CD14-positive monocyte (primary cell): ENCODE measurements at regions not wholly inside any gene's neighbourhood (a gene's known extent, or its start where the extent isn't known, plus 50 kb on each side); places are given as distances from the start of the nearest gene placed in this dataset.

ENCODE experiments used
- DNase-seq, 3 donors: peaks; one replicate each; pipeline ENCODE4 v3.0.0-alpha.2; 2011 to 2022
- H2AFZ ChIP-seq: 2 replicates; pipeline ENCODE4 v1.6.0; 2012; ENCODE audit warnings: mild to moderate bottlenecking, low read depth, low read length, inconsistent platforms; ENCODE audit not compliant: insufficient read depth, poor library complexity, severe bottlenecking
- H3K27ac ChIP-seq, 2 donors: 1 replicate in 1 of 2; 2 replicates in 1 of 2; pipeline ENCODE4 v1.5.1; 2012 to 2013; ENCODE audit warnings: low read length in 2 of 2, control low read depth in 1 of 2, inconsistent platforms in 1 of 2, low read depth in 1 of 2, mild to moderate bottlenecking in 1 of 2
- H3K27me3 ChIP-seq, 2 donors: one replicate each; pipeline versions ENCODE4 v1.6.0 to v1.6.1; 2011 to 2013; ENCODE audit warnings: low read length in 2 of 2; ENCODE audit not compliant: control insufficient read depth in 2 of 2, insufficient read depth in 2 of 2
- H3K36me3 ChIP-seq, 2 donors: replicated peaks in 1 of 2; 1 replicate in 1 of 2; 2 replicates in 1 of 2; pipeline versions ENCODE4 v1.5.1 to v1.6.1; 2012 to 2013; ENCODE audit warnings: low read length in 2 of 2, control low read depth in 1 of 2, inconsistent platforms in 1 of 2, mild to moderate bottlenecking in 1 of 2; ENCODE audit not compliant: insufficient read depth in 2 of 2, control insufficient read depth in 1 of 2
- H3K4me1 ChIP-seq, 2 donors: 1 replicate in 1 of 2; 2 replicates in 1 of 2; pipeline versions ENCODE4 v1.5.1 to v1.6.1; 2012 to 2013; ENCODE audit warnings: low read length in 2 of 2, control low read depth in 1 of 2, inconsistent platforms in 1 of 2, mild to moderate bottlenecking in 1 of 2, moderate library complexity in 1 of 2; ENCODE audit not compliant: insufficient read depth in 2 of 2, control insufficient read depth in 1 of 2
- H3K4me2 ChIP-seq: replicated peaks from 2 replicates; pipeline ENCODE3; 2012; ENCODE audit warnings: low read length, moderate library complexity, mild to moderate bottlenecking; ENCODE audit not compliant: poor library complexity, severe bottlenecking; ENCODE audit errors: extremely low read depth
- H3K4me3 ChIP-seq, 3 experiments: fragments of 200-600 bp in 1 of 3; sonication (generic) in 1 of 3; replicated peaks in 1 of 3; 1 replicate in 2 of 3; 2 replicates in 1 of 3; pipeline ENCODE4 v1.5.1; 2011 to 2013; ENCODE audit warnings: low read length in 3 of 3, mild to moderate bottlenecking in 3 of 3, control low read depth in 2 of 3, low read depth in 2 of 3, inconsistent platforms in 1 of 3, moderate library complexity in 1 of 3
- H3K79me2 ChIP-seq: 2 replicates; pipeline ENCODE4 v1.6.0; 2012; ENCODE audit warnings: mild to moderate bottlenecking, control low read depth, inconsistent platforms, low read length, moderate library complexity; ENCODE audit not compliant: insufficient read depth
- H3K9ac ChIP-seq: 2 replicates; pipeline ENCODE4 v1.6.0; 2017; ENCODE audit warnings: low read length, mild to moderate bottlenecking; ENCODE audit not compliant: insufficient read depth, poor library complexity, severe bottlenecking
- H3K9me3 ChIP-seq, 2 donors: replicated peaks in 1 of 2; 1 replicate in 1 of 2; 2 replicates in 1 of 2; pipeline versions ENCODE4 v1.5.1 to v1.6.1; 2012 to 2013; ENCODE audit warnings: low read length in 2 of 2, control low read depth in 1 of 2; ENCODE audit not compliant: control insufficient read depth in 1 of 2, insufficient read depth in 1 of 2
- H4K20me1 ChIP-seq: 2 replicates; pipeline ENCODE4 v1.6.0; 2012; ENCODE audit warnings: mild to moderate bottlenecking, low read length, control low read depth, moderate library complexity; ENCODE audit not compliant: insufficient read depth
- H3K27ac Mint-ChIP-seq, 7 donors: one replicate each; pipeline ENCODE4 v1.8.0; 2020; ENCODE audit warnings: mild to moderate bottlenecking in 7 of 7, mixed read lengths in 7 of 7, moderate library complexity in 6 of 7, inconsistent platforms in 2 of 7
- H3K27me3 Mint-ChIP-seq, 3 donors: one replicate each; pipeline ENCODE4 v1.8.0; 2021 to 2022; ENCODE audit warnings: low read depth in 3 of 3, mild to moderate bottlenecking in 3 of 3, mixed read lengths in 3 of 3, moderate library complexity in 3 of 3, inconsistent platforms in 1 of 3
- H3K36me3 Mint-ChIP-seq, 2 donors: one replicate each; pipeline ENCODE4 v1.8.0; 2020; ENCODE audit warnings: mixed read lengths in 2 of 2, inconsistent platforms in 1 of 2, mild to moderate bottlenecking in 1 of 2
- H3K4me1 Mint-ChIP-seq: one replicate; pipeline ENCODE4 v1.8.0; 2020; ENCODE audit warnings: mild to moderate bottlenecking, mixed read lengths
- H3K4me3 Mint-ChIP-seq, 2 donors: one replicate each; pipeline ENCODE4 v1.8.0; 2020; ENCODE audit warnings: mild to moderate bottlenecking in 2 of 2, mixed read lengths in 2 of 2, moderate library complexity in 1 of 2
- H3K9me3 Mint-ChIP-seq, 7 donors: one replicate each; pipeline ENCODE4 v1.8.0; 2020 to 2022; ENCODE audit warnings: mixed read lengths in 7 of 7, mild to moderate bottlenecking in 6 of 7, moderate library complexity in 6 of 7, inconsistent platforms in 2 of 7
- CTCF ChIP-seq: fragments of 200-600 bp; IDR thresholded peaks from one replicate; pipeline ENCODE4 v1.8.0; 2022; ENCODE audit warnings: antibody characterized with exemption, mild to moderate bottlenecking
- WGBS: methylation state at CpG from one replicate; pipeline ENCODE4 v1.1.5; 2013; ENCODE audit warnings: missing lambda C conversion rate; ENCODE audit not compliant: insufficient coverage; 5-methylcytosine and 5-hydroxymethylcytosine counted together
- intact Hi-C, 2 donors: fragments of 100-400 bp; cut with micrococcal nuclease; formaldehyde crosslinking; loops; one replicate each; pipeline versions ENCODE4 v1.15.0 to v1.15.1; 2023

DNA sequence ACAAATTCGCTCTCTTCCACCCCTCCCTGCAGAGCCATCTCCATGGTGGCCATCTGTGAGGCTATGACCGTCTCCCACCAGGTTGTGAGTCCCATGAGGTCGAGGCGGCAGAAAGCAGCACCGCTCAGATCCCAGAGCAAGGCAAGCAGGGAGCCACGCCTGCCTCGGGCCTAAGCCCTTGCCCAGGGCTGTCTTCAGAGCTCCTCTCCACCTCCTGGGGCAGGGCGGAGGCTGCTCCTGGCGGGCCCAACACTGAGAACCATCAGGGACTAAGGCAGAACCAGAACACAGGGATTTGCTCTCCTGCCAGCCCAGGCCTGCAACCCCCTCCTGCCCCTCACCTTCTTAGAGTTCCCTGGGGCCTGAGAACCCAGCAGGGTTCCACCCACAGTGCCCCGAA is 80.9 kb upstream of the WNT11 start:
- H4K20me1 ChIP-seq: no peaks in the 10 kb centered on the region
- H3K27ac ChIP-seq: no peak overlapping the region
- H3K9me3 ChIP-seq: no peaks in the 10 kb centered on the region
- Mint-ChIP-seq H3K27me3 (peaks cover 0 to 9% (median 5%) of the 10 kb centered on the region in 3 donors), H3K4me1 (peaks cover 12% of the 10 kb centered on the region), H3K4me3 (no peak overlapping the region), H3K9me3 (peaks cover 0 to 2% (median 0%) of the 10 kb centered on the region in 7 donors), H3K27ac (peak overlapping the region in 1 of 7 donors; percentile 2), H3K36me3 (no peaks in the 10 kb centered on the region)
- TF ChIP-seq CTCF: no peak
- intact Hi-C loops: no loop called here
- WGBS: 96% methylated on average over 10 of the region's 10 CpGs
- H3K9ac ChIP-seq: peak overlapping the region; percentile 1
- no peaks in the 10 kb centered on the region for H3K36me3 ChIP-seq
- no peaks in the 10 kb centered on the region for H3K27me3 ChIP-seq
- H2AFZ ChIP-seq: peak overlapping the region; percentile 71
- no peak overlapping the region for H3K4me3 ChIP-seq
- no peaks in the 10 kb centered on the region for H3K79me2 ChIP-seq
- H3K4me1 ChIP-seq: peaks cover 8 to 12% of the 10 kb centered on the region in 2 donors
- no peak overlapping the region for H3K4me2 ChIP-seq
- no peak for DNase-seq

- H3K36me3 Mint-ChIP-seq: no peaks in the 10 kb centered on the region
- Histone ChIP-seq H3K27me3 (no peaks in the 10 kb centered on the region), H3K4me1 (peaks cover 8 to 12% of the 10 kb centered on the region in 2 donors), H3K9me3 (no peaks in the 10 kb centered on the region), H3K4me3 (no peak overlapping the region), H3K79me2 (no peaks in the 10 kb centered on the region), H2AFZ (no peak overlapping the region), H3K9ac (no peak overlapping the region), H3K36me3 (no peaks in the 10 kb centered on the region), H3K4me2 (no peak overlapping the region), H4K20me1 (no peaks in the 10 kb centered on the region), H3K27ac (no peak overlapping the region)
- H3K4me3 Mint-ChIP-seq: no peak overlapping the region
- 100% methylated on average over 3 of the region's 6 CpGs for WGBS
- H3K9me3 Mint-ChIP-seq: peaks cover 0 to 2% (median 0%) of the 10 kb centered on the region in 7 donors
- H3K27ac Mint-ChIP-seq: peak overlapping the region in 1 of 7 donors; percentile 37
- intact Hi-C loops: no loop called here
- TF ChIP-seq CTCF: no peak
- peaks cover 0 to 8% (median 3%) of the 10 kb centered on the region in 3 donors for H3K27me3 Mint-ChIP-seq
- no peak for DNase-seq
- H3K4me1 Mint-ChIP-seq: peaks cover 12% of the 10 kb centered on the region
Observed at GRCh38 chr11:76285397-76286104, 79.2 kb upstream of the WNT11 start.
